Glutamatergic neuron (in vitro differentiated cells): ENCODE measurements at regions not wholly inside any gene's neighbourhood (a gene's known extent, or its start where the extent isn't known, plus 50 kb on each side); places are given as distances from the start of the nearest gene placed in this dataset.

Experiments used
- DNase-seq: peaks from one replicate; pipeline ENCODE4 v3.0.0; 2022
- H3K27ac Mint-ChIP-seq: one replicate; pipeline ENCODE4 v1.8.0; 2020; ENCODE audit warnings: mild to moderate bottlenecking, mixed read lengths, inconsistent platforms; ENCODE audit not compliant: unreplicated experiment
- H3K27me3 Mint-ChIP-seq: one replicate; pipeline ENCODE4 v1.8.0; 2020; ENCODE audit warnings: mild to moderate bottlenecking, moderate library complexity, mixed read lengths, inconsistent platforms; ENCODE audit not compliant: unreplicated experiment
- H3K36me3 Mint-ChIP-seq: one replicate; pipeline ENCODE4 v1.8.0; 2020; ENCODE audit warnings: mild to moderate bottlenecking, mixed read lengths, inconsistent platforms; ENCODE audit not compliant: unreplicated experiment
- H3K4me1 Mint-ChIP-seq: one replicate; pipeline ENCODE4 v1.8.0; 2020; ENCODE audit warnings: mild to moderate bottlenecking, low read depth, mixed read lengths, inconsistent platforms; ENCODE audit not compliant: unreplicated experiment
- H3K4me3 Mint-ChIP-seq: one replicate; pipeline ENCODE4 v1.8.0; 2020; ENCODE audit warnings: mild to moderate bottlenecking, mixed read lengths, inconsistent platforms; ENCODE audit not compliant: unreplicated experiment
- H3K9me3 Mint-ChIP-seq: one replicate; pipeline ENCODE4 v1.8.0; 2020; ENCODE audit warnings: mild to moderate bottlenecking, moderate library complexity, mixed read lengths, inconsistent platforms; ENCODE audit not compliant: unreplicated experiment
- CTCF ChIP-seq: fragments of 200-600 bp; sonication (generic); IDR thresholded peaks from one replicate; pipeline ENCODE4 v1.5.0; 2021; ENCODE audit not compliant: partially characterized antibody, unreplicated experiment

GRCh38 chr10:85362401-85362800 is 1004.2 kb downstream of the GRID1 start:
- DNase-seq, result no peak
- Mint-ChIP-seq H3K4me3 (no peak overlapping the region), H3K27ac (no peak overlapping the region), H3K36me3 (no peaks in the 10 kb centered on the region), H3K9me3 (no peaks in the 10 kb centered on the region), H3K27me3 (no peaks in the 10 kb centered on the region), H3K4me1 (no peaks in the 10 kb centered on the region)
- no peak for TF ChIP-seq CTCF

- H3K27me3 Mint-ChIP-seq, result no peaks in the 10 kb centered on the region
- TF ChIP-seq CTCF, result no peak
- no peak overlapping the region for H3K4me3 Mint-ChIP-seq
- peaks cover 6% of the 10 kb centered on the region for H3K36me3 Mint-ChIP-seq
- no peak overlapping the region for H3K27ac Mint-ChIP-seq
- no peaks in the 10 kb centered on the region for H3K9me3 Mint-ChIP-seq
- no peak for DNase-seq
- H3K4me1 Mint-ChIP-seq, result peaks cover 3% of the 10 kb centered on the region
These were observed 989.4 kb downstream of the GRID1 start for GRCh38 chr10:85377029-85377806.

GRCh38 chr10:85379338-85379737 is 987.3 kb downstream of the GRID1 start:
- Mint-ChIP-seq H3K4me3 (no peak overlapping the region), H3K27ac (no peak overlapping the region), H3K36me3 (peaks cover 6% of the 10 kb centered on the region), H3K27me3 (no peaks in the 10 kb centered on the region), H3K9me3 (no peaks in the 10 kb centered on the region), H3K4me1 (peaks cover 3% of the 10 kb centered on the region)
- TF ChIP-seq CTCF, result no peak
- no peak for DNase-seq

- H3K36me3 Mint-ChIP-seq, result no peaks in the 10 kb centered on the region
- H3K27me3 Mint-ChIP-seq, result no peaks in the 10 kb centered on the region
- DNase-seq, result no peak
- H3K27ac Mint-ChIP-seq, result no peak overlapping the region
- peaks cover 1% of the 10 kb centered on the region for H3K9me3 Mint-ChIP-seq
- no peak for TF ChIP-seq CTCF
- H3K4me3 Mint-ChIP-seq, result no peak overlapping the region
- no peaks in the 10 kb centered on the region for H3K4me1 Mint-ChIP-seq
These were observed 965.5 kb downstream of the GRID1 start for GRCh38 chr10:85400981-85401695.

- Mint-ChIP-seq H3K27ac (no peak overlapping the region), H3K4me3 (no peak overlapping the region), H3K4me1 (no peaks in the 10 kb centered on the region), H3K27me3 (no peaks in the 10 kb centered on the region), H3K36me3 (no peaks in the 10 kb centered on the region), H3K9me3 (peaks cover 1% of the 10 kb centered on the region)
- DNase-seq, result no peak
- TF ChIP-seq CTCF, result no peak
These were observed 964.1 kb downstream of the GRID1 start for GRCh38 chr10:85402541-85402940.
